Left ventricle myocardium inferior (tissue), 1 donor: ENCODE measurements at regions not wholly inside any gene's neighbourhood (a gene's known extent, or its start where the extent isn't known, plus 50 kb on each side); places are given as distances from the start of the nearest gene placed in this dataset.

Experiments used
- DNase-seq: peaks from one replicate; pipeline ENCODE4 v3.0.0-alpha.2; 2020
- H3K27ac ChIP-seq: fragments of 200-600 bp; replicated peaks from 2 replicates; pipeline ENCODE4 v1.8.0; 2021
- H3K27me3 ChIP-seq: fragments of 200-600 bp; 2 replicates; pipeline ENCODE4 v1.8.0; 2021; ENCODE audit warnings: low read depth
- H3K36me3 ChIP-seq: fragments of 200-600 bp; 2 replicates; pipeline ENCODE4 v1.8.0; 2021
- H3K4me1 ChIP-seq: fragments of 200-600 bp; 2 replicates; pipeline ENCODE4 v1.8.0; 2021
- H3K4me3 ChIP-seq: fragments of 200-600 bp; 2 replicates; pipeline ENCODE4 v1.8.0; 2021; ENCODE audit warnings: mild to moderate bottlenecking, moderate library complexity
- H3K9me3 ChIP-seq: fragments of 200-600 bp; replicated peaks from 2 replicates; pipeline ENCODE4 v1.8.0; 2021
- CTCF ChIP-seq: fragments of 200-600 bp; IDR thresholded peaks from 2 replicates; pipeline ENCODE4 v1.8.0; 2021; ENCODE audit warnings: antibody characterized with exemption, mild to moderate bottlenecking, borderline replicate concordance
- intact Hi-C: fragments of 100-400 bp; cut with micrococcal nuclease; formaldehyde crosslinking; loops from one replicate; pipeline ENCODE4 v1.11.0; 2022
- donor health status: DM: no; HTN: yes; CAD: no; lungs with severe emphysema.

DNA sequence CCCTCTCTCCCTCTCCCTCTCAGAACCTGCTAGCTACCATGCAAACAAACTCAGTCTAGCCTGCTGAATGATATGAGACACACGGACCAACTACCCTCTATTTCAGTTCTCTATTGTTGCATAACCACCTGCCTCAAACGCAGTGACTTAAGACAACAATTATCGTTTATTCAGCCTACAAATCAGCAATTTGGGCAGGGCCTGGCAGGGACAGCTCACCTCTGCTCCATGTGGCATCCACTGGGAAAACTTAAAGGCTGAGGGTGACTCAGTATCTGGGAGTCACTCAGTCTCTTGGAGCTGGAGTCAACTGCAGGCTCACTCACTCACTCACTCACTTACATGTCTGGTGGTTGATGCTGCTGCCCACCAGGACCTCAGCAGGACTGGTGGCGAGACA is 121.3 kb downstream of the SEC16B start:
- Histone ChIP-seq H3K27ac (no peak overlapping the region), H3K36me3 (no peaks in the 10 kb centered on the region), H3K4me3 (no peak overlapping the region), H3K27me3 (no peaks in the 10 kb centered on the region), H3K9me3 (no peaks in the 10 kb centered on the region), H3K4me1 (no peaks in the 10 kb centered on the region)
- no peak for TF ChIP-seq CTCF
- DNase-seq: no peak
- intact Hi-C loops: no loop called here

- TF ChIP-seq CTCF: no peak
- Histone ChIP-seq H3K9me3 (no peaks in the 10 kb centered on the region), H3K4me1 (no peaks in the 10 kb centered on the region), H3K36me3 (no peaks in the 10 kb centered on the region), H3K27ac (no peak overlapping the region), H3K27me3 (no peaks in the 10 kb centered on the region), H3K4me3 (no peak overlapping the region)
- intact Hi-C loops: no loop called here
- no peak for DNase-seq
These were observed 122.0 kb downstream of the SEC16B start for GRCh38 chr1:177847843-177848242.

- intact Hi-C loops: no loop called here
These were observed 130.9 kb downstream of the SEC16B start for GRCh38 chr1:177838907-177839485.

GRCh38 chr1:177833631-177834030 is 136.2 kb downstream of the SEC16B start:
- H3K4me1 ChIP-seq: no peaks in the 10 kb centered on the region
- TF ChIP-seq CTCF: no peak

More at GRCh38 chr1:177838907-177839485, 130.9 kb downstream of the SEC16B start:
- H3K27ac ChIP-seq: no peak overlapping the region
- H3K9me3 ChIP-seq: no peaks in the 10 kb centered on the region
- peaks cover 15% of the 10 kb centered on the region for H3K27me3 ChIP-seq
- H3K36me3 ChIP-seq: no peaks in the 10 kb centered on the region
- no peak for TF ChIP-seq CTCF
- H3K4me1 ChIP-seq: no peaks in the 10 kb centered on the region
- no peak for DNase-seq
- no peak overlapping the region for H3K4me3 ChIP-seq

GRCh38 chr1:177830531-177831135 is 139.2 kb downstream of the SEC16B start:
- Histone ChIP-seq H3K4me1 (no peaks in the 10 kb centered on the region), H3K36me3 (no peaks in the 10 kb centered on the region), H3K4me3 (no peak overlapping the region), H3K27ac (no peak overlapping the region), H3K9me3 (no peaks in the 10 kb centered on the region), H3K27me3 (peaks cover 24% of the 10 kb centered on the region)
- no peak for TF ChIP-seq CTCF
- no peak for DNase-seq
- intact Hi-C loops: no loop called here

More at GRCh38 chr1:177833631-177834030, 136.2 kb downstream of the SEC16B start:
- Histone ChIP-seq H3K4me3 (no peak overlapping the region), H3K27ac (no peak overlapping the region), H3K9me3 (no peaks in the 10 kb centered on the region), H3K36me3 (no peaks in the 10 kb centered on the region), H3K27me3 (peaks cover 24% of the 10 kb centered on the region)
- no peak for DNase-seq
- intact Hi-C loops: no loop called here
